GM12873 (cell line): ENCODE measurements at regions not wholly inside any gene's neighbourhood (a gene's known extent, or its start where the extent isn't known, plus 50 kb on each side); places are given as distances from the start of the nearest gene placed in this dataset.

ENCODE experiments used
- TF ChIP-seq, protein P1 (sequence below): IDR thresholded peaks from 2 replicates; pipeline ENCODE4 v1.5.1; 2012; ENCODE audit warnings: low read depth, mild to moderate bottlenecking, moderate library complexity, low read length, control low read depth; ENCODE audit not compliant: insufficient read depth; ENCODE audit errors: missing control alignments

DNA sequence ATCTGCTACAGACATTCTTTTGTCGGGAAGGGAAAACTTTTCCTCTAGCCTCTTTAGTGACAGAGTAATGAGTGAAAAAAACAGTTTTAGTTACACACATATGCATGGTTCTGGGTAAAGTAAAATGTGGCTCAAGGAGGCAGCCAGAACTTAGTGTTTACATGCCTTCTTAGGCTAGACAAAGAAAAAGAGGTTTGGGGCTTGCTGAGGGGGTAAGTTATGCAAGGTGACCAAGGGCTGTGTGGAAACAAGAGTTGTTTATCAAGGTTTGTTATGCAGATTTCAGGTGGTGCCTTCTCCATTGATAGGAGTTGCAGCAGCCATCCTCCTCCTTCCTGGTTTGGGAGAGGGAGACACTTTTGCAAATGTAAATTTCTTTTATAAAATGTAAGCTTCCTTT, 66.5 kb upstream of the RAB3GAP2 start:
- TF ChIP-seq, protein P1, sequence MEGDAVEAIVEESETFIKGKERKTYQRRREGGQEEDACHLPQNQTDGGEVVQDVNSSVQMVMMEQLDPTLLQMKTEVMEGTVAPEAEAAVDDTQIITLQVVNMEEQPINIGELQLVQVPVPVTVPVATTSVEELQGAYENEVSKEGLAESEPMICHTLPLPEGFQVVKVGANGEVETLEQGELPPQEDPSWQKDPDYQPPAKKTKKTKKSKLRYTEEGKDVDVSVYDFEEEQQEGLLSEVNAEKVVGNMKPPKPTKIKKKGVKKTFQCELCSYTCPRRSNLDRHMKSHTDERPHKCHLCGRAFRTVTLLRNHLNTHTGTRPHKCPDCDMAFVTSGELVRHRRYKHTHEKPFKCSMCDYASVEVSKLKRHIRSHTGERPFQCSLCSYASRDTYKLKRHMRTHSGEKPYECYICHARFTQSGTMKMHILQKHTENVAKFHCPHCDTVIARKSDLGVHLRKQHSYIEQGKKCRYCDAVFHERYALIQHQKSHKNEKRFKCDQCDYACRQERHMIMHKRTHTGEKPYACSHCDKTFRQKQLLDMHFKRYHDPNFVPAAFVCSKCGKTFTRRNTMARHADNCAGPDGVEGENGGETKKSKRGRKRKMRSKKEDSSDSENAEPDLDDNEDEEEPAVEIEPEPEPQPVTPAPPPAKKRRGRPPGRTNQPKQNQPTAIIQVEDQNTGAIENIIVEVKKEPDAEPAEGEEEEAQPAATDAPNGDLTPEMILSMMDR: no peak

DNA sequence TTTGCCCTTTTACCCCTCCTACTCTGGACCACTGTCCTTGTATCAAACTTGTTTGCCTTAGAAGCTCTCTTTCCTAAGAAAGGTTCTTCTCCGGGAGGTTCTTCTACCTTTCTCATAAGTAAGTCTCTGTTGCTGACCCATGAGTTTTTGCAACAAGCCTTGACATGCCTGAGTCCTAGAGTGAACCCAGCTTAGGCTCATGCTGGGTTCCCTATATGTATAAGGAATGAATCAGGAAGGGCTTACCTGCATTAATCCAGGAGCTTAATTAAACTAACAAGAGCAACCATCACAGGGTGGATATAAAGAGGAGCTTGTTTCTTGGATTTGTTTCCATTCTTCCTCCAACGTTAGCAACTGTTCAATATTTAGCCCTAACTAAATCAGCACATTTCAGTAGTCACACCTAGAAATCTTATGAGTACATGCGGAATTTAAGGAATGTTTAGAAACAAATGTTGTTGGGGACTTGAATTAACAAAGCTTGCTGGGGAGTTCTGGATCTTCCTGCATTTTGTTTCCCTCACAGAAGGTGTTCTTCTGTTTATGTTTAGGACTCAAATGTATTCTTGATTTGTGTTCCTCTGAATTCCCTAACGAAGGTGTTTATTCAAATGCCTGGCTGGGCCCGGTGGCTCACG, 64.3 kb upstream of the RAB3GAP2 start:
- TF ChIP-seq, protein P1: no peak

DNA sequence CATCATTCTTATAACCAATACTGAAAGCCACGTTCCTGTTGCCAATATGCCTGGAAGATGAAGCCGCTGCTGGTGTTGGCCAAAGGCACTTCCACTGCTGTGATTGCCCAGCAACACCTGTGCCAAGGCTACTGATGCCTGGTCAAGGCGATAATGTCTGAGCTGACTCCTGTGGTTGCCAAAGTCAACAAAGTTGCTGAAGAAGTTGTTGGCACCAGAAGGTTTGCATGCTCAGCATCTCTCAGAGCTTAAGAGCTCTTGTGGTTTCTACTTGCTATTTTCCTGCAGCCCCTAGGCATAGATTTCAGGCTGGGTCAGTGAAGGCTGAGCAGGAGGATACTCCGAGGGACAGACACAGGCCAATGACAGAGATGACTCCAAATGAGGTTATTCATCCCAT, 63.4 kb upstream of the RAB3GAP2 start:
- TF ChIP-seq, protein P1: no peak

GRCh38 chr1:220331318-220331717, 59.1 kb upstream of the RAB3GAP2 start:
- TF ChIP-seq, protein P1: no peak

DNA sequence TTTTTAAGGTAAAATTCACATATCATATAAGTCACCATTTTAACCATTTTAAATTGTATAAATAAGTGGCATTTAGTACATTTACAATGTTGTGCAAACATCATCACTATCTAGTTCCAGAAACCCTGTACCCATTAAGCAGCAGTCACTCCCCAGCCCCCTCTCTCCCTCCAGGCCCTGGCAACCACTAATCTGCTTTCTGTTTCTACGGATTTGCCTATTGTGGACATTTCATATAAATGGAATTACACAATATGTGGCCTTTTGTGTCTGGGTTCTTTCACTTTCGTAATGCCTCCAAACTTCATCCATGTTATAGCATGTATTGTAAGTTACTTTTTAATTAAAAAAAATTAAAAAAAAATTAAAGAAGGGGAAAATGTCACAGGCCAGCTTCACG, 58.0 kb upstream of the RAB3GAP2 start:
- TF ChIP-seq, protein P1: no peak

DNA sequence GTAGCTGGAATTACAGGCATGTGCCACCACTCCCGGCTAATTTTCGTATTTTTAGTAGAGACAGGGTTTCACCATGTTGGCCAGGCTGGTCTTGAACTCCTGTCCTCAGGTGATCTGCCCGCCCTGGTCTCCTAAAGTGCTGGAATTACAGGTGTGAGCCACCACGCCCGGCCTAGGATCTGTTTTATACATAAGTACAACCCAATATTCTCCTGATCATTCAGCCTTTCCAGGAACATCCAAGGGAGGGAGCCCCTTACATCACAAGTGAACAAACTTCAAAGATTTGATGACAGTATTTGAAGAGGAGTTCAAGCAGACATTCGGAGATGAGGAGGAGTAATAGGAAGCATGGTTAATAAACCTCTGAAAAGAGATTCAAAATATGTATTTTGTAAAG, 54.9 kb upstream of the RAB3GAP2 start:
- TF ChIP-seq, protein P1: no peak

- TF ChIP-seq, protein P1: no peak
Measured at GRCh38 chr1:220326578-220326977, 54.3 kb upstream of the RAB3GAP2 start.
